Muscle of leg (tissue), 3 donors: ENCODE measurements at regions not wholly inside any gene's neighbourhood (a gene's known extent, or its start where the extent isn't known, plus 50 kb on each side); places are given as distances from the start of the nearest gene placed in this dataset.

Experiments
- DNase-seq: peaks from one replicate; pipeline ENCODE4 v3.0.0; 2013
- H3K27ac ChIP-seq: one replicate; pipeline ENCODE4 v1.5.1; 2013; ENCODE audit warnings: mild to moderate bottlenecking, low read length, control low read depth
- H3K27me3 ChIP-seq: one replicate; pipeline ENCODE4 v1.6.1; 2013; ENCODE audit warnings: low read length; ENCODE audit not compliant: control insufficient read depth, insufficient read depth
- H3K36me3 ChIP-seq: one replicate; pipeline ENCODE4 v1.6.1; 2013; ENCODE audit warnings: low read length; ENCODE audit not compliant: control insufficient read depth, insufficient read depth
- H3K4me1 ChIP-seq: one replicate; pipeline ENCODE4 v1.6.1; 2013; ENCODE audit warnings: low read length; ENCODE audit not compliant: control insufficient read depth, insufficient read depth
- H3K4me3 ChIP-seq: one replicate; pipeline ENCODE4 v1.5.1; 2013; ENCODE audit warnings: low read length, control low read depth
- H3K9me3 ChIP-seq: replicated peaks from 2 replicates; pipeline ENCODE4 v1.6.1; 2013; ENCODE audit warnings: low read depth, low read length; ENCODE audit not compliant: control insufficient read depth
- WGBS: methylation state at CpG from one replicate; pipeline ENCODE4 v1.1.5; 2013; ENCODE audit warnings: missing lambda C conversion rate; ENCODE audit not compliant: insufficient coverage; 5-methylcytosine and 5-hydroxymethylcytosine counted together

- 79% methylated on average over 7 of the region's 7 CpGs for WGBS
- H3K36me3 ChIP-seq = no peaks in the 10 kb centered on the region
- H3K27me3 ChIP-seq = peaks cover 3% of the 10 kb centered on the region
- DNase-seq = no peak
- no peaks in the 10 kb centered on the region for H3K9me3 ChIP-seq
- peaks cover 6% of the 10 kb centered on the region for H3K4me1 ChIP-seq
- H3K4me3 ChIP-seq = no peak overlapping the region
- no peak overlapping the region for H3K27ac ChIP-seq
These were observed 68.6 kb downstream of the SMIM21 start for GRCh38 chr18:75358928-75359327.

GRCh38 chr18:75353357-75353756, 74.1 kb downstream of the SMIM21 start:
- Histone ChIP-seq H3K27ac (no peak overlapping the region), H3K9me3 (peaks cover 8% of the 10 kb centered on the region), H3K27me3 (no peaks in the 10 kb centered on the region), H3K4me1 (no peaks in the 10 kb centered on the region), H3K36me3 (no peaks in the 10 kb centered on the region), H3K4me3 (no peak overlapping the region)
- WGBS = 67% methylated on average over 1 of the region's 2 CpGs
- no peak for DNase-seq

- DNase-seq = no peak
- Histone ChIP-seq H3K4me1 (no peaks in the 10 kb centered on the region), H3K27ac (no peak overlapping the region), H3K4me3 (no peak overlapping the region), H3K36me3 (no peaks in the 10 kb centered on the region), H3K9me3 (peaks cover 8% of the 10 kb centered on the region), H3K27me3 (no peaks in the 10 kb centered on the region)
- 89% methylated on average over 5 of the region's 5 CpGs for WGBS
These were observed 76.1 kb downstream of the SMIM21 start for GRCh38 chr18:75351409-75351808.

GRCh38 chr18:75350857-75351256, 76.6 kb downstream of the SMIM21 start:
- DNase-seq = no peak
- no peaks in the 10 kb centered on the region for H3K4me1 ChIP-seq
- no peak overlapping the region for H3K27ac ChIP-seq
- H3K4me3 ChIP-seq = no peak overlapping the region
- WGBS = no CpG with 5 or more reads among the region's 9 CpGs
- H3K36me3 ChIP-seq = no peaks in the 10 kb centered on the region
- H3K9me3 ChIP-seq = peaks cover 8% of the 10 kb centered on the region
- H3K27me3 ChIP-seq = no peaks in the 10 kb centered on the region

- no CpG with 5 or more reads among the region's 3 CpGs for WGBS
- Histone ChIP-seq H3K4me3 (no peak overlapping the region), H3K9me3 (peaks cover 8% of the 10 kb centered on the region), H3K27ac (no peak overlapping the region), H3K27me3 (no peaks in the 10 kb centered on the region), H3K36me3 (no peaks in the 10 kb centered on the region), H3K4me1 (no peaks in the 10 kb centered on the region)
- no peak for DNase-seq
These were observed 77.0 kb downstream of the SMIM21 start for GRCh38 chr18:75350512-75350839.

GRCh38 chr18:75349668-75350511, 77.6 kb downstream of the SMIM21 start:
- 69% methylated on average over 8 of the region's 18 CpGs for whole genome bisulfite sequencing
- peaks cover 8% of the 10 kb centered on the region for H3K9me3 ChIP-seq
- no peak for DNase-seq
- no peaks in the 10 kb centered on the region for H3K36me3 ChIP-seq
- H3K4me1 ChIP-seq = no peaks in the 10 kb centered on the region
- no peak overlapping the region for H3K27ac ChIP-seq
- no peak overlapping the region for H3K4me3 ChIP-seq
- no peaks in the 10 kb centered on the region for H3K27me3 ChIP-seq

- no peak overlapping the region for H3K27ac ChIP-seq
- no peaks in the 10 kb centered on the region for H3K9me3 ChIP-seq
- WGBS = 94% methylated on average over 2 of the region's 6 CpGs
- no peaks in the 10 kb centered on the region for H3K27me3 ChIP-seq
- H3K36me3 ChIP-seq = no peaks in the 10 kb centered on the region
- H3K4me1 ChIP-seq = peaks cover 2% of the 10 kb centered on the region
- no peak for DNase-seq
- no peak overlapping the region for H3K4me3 ChIP-seq
These were observed 80.8 kb downstream of the SMIM21 start for GRCh38 chr18:75346671-75347070.

GRCh38 chr18:75344615-75345014, 82.9 kb downstream of the SMIM21 start:
- H3K4me1 ChIP-seq = peaks cover 2% of the 10 kb centered on the region
- no peak overlapping the region for H3K4me3 ChIP-seq
- H3K27ac ChIP-seq = no peak overlapping the region
- WGBS = 72% methylated on average over 5 of the region's 7 CpGs
- no peaks in the 10 kb centered on the region for H3K36me3 ChIP-seq
- no peak for DNase-seq
- no peaks in the 10 kb centered on the region for H3K9me3 ChIP-seq
- H3K27me3 ChIP-seq = no peaks in the 10 kb centered on the region

GRCh38 chr18:75344161-75344560, 83.3 kb downstream of the SMIM21 start:
- Histone ChIP-seq H3K9me3 (no peaks in the 10 kb centered on the region), H3K27ac (no peak overlapping the region), H3K4me1 (peaks cover 2% of the 10 kb centered on the region), H3K36me3 (no peaks in the 10 kb centered on the region), H3K4me3 (no peak overlapping the region), H3K27me3 (no peaks in the 10 kb centered on the region)
- WGBS = 79% methylated on average over 4 of the region's 8 CpGs
- no peak for DNase-seq

GRCh38 chr18:75343389-75343788, 84.1 kb downstream of the SMIM21 start:
- Histone ChIP-seq H3K27me3 (no peaks in the 10 kb centered on the region), H3K36me3 (no peaks in the 10 kb centered on the region), H3K9me3 (no peaks in the 10 kb centered on the region), H3K4me3 (no peak overlapping the region), H3K27ac (no peak overlapping the region), H3K4me1 (peaks cover 2% of the 10 kb centered on the region)
- WGBS = 85% methylated on average over 3 of the region's 6 CpGs
- DNase-seq = no peak

GRCh38 chr18:75341897-75342296, 85.6 kb downstream of the SMIM21 start:
- DNase-seq = no peak
- Histone ChIP-seq H3K27me3 (no peaks in the 10 kb centered on the region), H3K27ac (no peak overlapping the region), H3K9me3 (no peaks in the 10 kb centered on the region), H3K36me3 (no peaks in the 10 kb centered on the region), H3K4me3 (no peak overlapping the region), H3K4me1 (peaks cover 2% of the 10 kb centered on the region)
- 41% methylated on average over 3 of the region's 6 CpGs for WGBS
